HG03354 (cell line): ENCODE measurements at regions not wholly inside any gene's neighbourhood (a gene's known extent, or its start where the extent isn't known, plus 50 kb on each side); places are given as distances from the start of the nearest gene placed in this dataset.

Experiments
- ATAC-seq: cut with Tn5 transposase; IDR thresholded peaks from one replicate; pipeline ENCODE4 v1.9.1; 2021; ENCODE audit warnings: mild to moderate bottlenecking; ENCODE audit not compliant: unreplicated experiment, poor library complexity, severe bottlenecking

DNA sequence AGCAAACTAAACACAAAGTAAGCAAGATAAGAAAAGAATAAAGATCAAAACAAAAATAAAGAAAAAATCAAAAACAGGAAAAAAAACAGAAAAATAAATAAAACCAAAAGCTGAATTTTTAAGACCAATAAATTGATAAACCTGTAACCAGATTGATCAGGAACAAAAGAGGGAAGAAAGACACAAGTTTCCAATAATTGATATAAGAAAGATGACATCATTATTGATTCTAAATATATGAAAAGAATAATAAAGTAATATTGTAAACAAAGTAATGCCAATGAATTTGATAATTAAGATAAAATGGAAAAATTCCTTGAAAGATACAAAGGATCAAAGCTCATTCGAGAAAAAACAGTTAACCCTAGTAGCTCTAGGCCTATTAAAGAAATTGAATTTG lies 394.6 kb upstream of the LRATD1 start:
- no peak for ATAC-seq

DNA sequence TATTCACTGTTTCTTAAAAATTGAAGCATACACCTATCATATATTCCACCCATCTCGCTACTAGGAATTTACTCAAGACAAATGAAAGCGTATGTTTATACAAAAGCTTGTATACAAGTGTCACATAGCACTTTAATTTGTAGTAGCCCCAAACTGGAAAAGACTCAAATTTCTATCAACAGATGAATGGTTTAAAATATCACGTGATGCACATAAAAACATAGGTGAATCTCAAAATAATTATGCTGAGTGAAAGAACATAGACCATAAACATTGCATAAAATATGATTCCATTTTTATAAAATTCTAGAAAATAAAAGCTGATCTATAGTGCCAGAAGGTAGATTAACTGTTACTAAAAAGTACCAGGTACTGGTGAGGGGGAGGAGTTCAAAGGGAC lies 392.9 kb upstream of the LRATD1 start:
- ATAC-seq, result no peak

- ATAC-seq, result no peak
Measured at GRCh38 chr2:14240868-14241267, 391.6 kb upstream of the LRATD1 start.

- no peak for ATAC-seq
Measured at GRCh38 chr2:14245901-14246300, 386.6 kb upstream of the LRATD1 start.

DNA sequence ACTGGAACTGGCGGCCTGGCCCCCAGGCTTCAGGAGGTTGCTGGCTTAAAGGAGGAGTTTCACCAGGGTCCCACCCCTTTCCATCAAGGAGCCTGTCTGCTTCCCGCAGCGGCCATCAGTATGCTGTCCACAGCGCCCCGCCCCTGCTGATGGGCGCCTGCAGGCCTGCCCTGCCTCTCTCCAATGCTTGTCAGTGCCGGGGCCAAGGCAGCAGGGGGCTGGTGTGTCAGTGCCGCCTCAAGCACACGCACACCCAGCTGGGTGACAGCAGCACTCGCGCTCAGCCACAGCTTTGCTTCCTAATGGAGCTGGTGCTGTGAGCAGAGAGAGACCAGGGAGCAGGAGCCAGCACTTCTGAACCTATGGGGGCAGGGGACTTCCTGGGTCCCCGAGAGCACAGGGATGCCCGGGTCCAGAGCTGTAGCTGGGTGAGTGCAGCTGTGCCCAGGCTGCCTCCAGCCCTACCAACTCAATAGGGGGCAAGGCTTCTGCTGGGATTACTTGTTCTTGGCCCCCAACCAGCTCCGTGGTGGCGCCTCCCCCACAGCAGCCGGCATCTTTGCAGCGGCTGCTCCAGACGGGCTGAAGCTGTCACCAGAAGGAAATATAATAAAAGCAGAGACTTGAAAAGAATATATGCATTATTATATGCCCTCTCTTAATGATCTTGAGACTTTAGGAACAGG lies 377.2 kb upstream of the LRATD1 start:
- ATAC-seq, result no peak

- ATAC-seq, result no peak
Measured at GRCh38 chr2:14256890-14257289, 375.6 kb upstream of the LRATD1 start.

GRCh38 chr2:14257801-14258507 lies 374.6 kb upstream of the LRATD1 start:
- no peak for ATAC-seq

GRCh38 chr2:14261771-14262170 lies 370.7 kb upstream of the LRATD1 start:
- no peak for ATAC-seq

DNA sequence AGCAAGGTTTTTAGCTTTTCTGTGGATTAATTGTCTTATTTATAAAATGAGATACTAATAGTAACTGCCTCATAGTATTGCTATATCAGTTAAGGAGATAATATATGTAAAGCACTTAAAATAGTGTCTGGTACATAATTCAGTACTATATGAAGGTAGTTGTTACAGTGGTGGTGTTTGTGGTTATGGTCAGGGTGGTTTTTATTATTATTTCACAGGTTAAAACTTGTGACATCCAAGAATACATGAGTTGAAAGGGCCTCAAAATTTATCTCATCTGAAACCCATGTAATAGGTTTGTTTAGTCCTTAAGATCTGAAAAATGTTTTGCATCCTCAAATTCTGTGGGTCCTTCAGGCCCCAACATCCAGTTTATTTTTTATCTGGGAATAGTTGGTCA lies 369.5 kb upstream of the LRATD1 start:
- ATAC-seq, result no peak

- ATAC-seq, result no peak
Measured at GRCh38 chr2:14270036-14270582, 362.4 kb upstream of the LRATD1 start.

GRCh38 chr2:14272396-14273075 lies 360.0 kb upstream of the LRATD1 start:
- ATAC-seq, result no peak

DNA sequence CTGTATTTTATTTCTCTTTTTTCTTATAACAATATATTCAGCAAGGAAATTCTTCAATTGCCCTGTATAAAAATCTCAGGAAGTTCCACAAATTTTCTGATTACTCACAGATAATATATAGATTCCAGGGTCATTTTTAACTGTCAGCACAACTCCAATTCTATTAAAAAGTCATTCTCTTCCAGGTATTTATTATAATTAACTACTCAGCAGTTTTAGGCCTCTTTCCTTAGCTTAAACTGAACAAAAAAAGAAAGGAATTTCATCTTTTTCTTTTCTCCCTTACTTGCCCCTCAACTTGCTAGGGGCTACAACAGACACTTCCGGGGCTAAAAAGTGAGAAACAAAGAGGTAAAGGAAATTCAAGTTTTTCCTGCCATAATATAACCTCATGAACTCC lies 358.9 kb upstream of the LRATD1 start:
- ATAC-seq, result no peak

- no peak for ATAC-seq
Measured at GRCh38 chr2:14284244-14284643, 348.3 kb upstream of the LRATD1 start.

- ATAC-seq, result no peak
Measured at GRCh38 chr2:14285812-14286211, 346.7 kb upstream of the LRATD1 start.

- no peak for ATAC-seq
Measured at GRCh38 chr2:14288016-14288415, 344.5 kb upstream of the LRATD1 start.

DNA sequence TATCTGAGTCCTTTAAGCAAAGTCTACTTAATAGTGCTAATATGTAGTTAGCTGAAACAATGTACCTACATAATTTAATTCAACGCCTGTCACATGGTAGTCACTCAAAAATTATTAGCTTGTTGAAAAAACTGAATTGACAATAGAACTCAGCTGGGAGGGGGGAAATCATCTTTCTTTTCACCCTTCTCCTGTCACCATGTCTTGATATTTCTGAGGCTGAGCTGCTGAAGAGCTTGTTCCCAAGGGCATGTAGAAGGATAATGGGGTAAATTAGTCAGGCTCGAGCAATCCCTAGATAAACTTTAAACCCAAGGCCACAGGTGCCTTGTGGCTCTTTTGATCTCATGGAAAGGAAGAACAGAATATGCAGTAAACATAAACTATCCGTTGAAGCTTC lies 339.6 kb upstream of the LRATD1 start:
- no peak for ATAC-seq

DNA sequence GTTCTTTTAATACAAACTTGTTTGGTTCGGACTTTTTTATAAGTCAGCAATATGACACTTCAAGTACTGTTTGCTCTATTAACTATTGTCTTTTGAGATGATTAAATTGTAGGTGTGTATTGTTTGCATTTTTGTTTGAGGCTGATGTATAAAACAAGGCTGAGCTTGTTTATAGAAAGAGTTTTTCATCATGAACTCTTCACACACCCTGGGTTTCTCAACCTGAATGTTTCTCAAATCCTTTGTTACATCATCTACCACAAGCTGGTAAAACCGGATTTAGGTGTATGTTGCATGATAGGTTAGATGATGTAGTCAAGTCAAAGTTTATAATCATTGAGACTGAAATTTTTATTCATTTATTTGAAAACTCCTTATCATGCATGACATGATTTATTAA lies 335.2 kb upstream of the LRATD1 start:
- no peak for ATAC-seq

- ATAC-seq, result no peak
Measured at GRCh38 chr2:14297906-14298305, 334.6 kb upstream of the LRATD1 start.

- no peak for ATAC-seq
Measured at GRCh38 chr2:14301331-14301730, 331.2 kb upstream of the LRATD1 start.

DNA sequence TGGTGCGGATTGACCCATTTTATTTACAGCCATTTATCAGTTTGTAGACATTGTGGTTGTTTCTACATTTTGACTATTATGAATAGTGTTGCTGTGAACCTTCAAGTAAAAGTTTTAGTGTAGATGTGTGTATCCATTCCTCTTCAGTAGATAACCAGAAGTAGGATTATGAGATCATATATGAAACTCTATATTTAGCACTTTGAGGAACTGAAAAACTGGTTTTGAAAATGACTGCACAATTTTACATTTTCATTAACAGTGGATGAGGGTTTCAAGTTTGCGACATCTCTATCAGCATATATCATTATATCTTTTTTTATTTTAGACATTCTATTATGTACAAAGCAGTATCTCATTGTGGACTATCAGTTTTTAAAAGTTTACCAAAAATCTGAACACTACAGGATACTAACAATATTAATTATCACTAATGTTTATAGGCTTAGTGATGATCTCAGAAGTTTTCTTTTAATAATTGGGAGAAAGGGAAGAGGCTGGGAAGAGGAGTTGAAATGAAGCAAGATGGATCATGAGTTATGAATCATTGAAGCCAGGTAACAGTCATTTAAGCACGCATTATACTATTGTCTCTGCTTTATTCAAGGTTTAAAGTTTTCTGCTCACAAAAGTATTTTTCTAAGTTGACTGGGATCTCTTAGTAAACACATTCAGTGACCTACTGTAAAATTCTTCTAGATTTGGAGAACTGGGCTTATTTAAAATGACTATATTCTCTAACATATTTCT lies 329.0 kb upstream of the LRATD1 start:
- peak; percentile 83 for ATAC-seq
